ENCODE measurements at regions not wholly inside any gene's neighbourhood (a gene's known extent, or its start where the extent isn't known, plus 50 kb on each side); places are given as distances from the start of the nearest gene placed in this dataset.

DNA sequence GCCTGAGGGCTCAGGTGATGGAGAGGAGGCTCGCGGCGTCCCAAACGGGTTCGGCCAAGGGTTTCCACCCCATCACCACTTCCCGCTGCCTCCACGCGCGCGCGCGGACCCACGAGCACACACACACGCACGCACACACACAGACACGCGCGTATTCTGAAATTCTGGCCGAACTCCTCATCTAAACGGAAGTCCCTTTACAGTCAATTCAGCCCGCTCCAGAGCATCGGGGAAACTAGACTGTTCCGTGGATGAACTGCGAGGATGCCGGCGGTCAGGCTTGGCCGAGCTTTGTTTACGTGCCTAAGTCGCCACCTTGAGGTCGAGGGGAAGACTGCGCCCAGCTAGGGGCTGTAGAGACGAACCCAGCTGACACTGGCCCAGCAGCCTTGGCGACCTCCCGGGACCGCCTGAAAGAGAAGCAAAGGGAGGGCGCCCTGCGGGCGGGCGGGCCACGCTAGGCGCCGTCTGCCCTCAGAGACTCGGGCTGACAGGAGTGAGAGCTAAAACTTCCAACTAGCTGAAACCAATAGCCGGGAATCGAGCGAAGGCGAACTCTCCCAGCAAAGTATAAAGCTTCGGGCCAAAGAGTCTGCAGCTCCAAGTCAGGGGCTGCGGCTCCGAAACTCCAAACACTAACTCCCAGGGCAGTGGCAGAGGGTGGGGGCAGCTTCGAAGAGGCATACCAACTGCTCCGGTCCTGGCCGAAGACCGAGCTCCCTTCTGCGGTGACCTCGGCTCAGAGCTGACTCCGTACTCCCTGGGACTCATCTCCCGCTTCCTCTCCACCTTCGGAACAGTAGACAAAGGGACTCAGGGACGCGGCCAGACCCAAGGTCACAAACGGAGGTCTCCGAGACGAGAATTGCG, 124.7 kb upstream of the C11orf58 start:
- no peaks in the 10 kb centered on the region; a peak in 1 of 5 replicates for H3K9me3 Mint-ChIP-seq
- no peaks in the 10 kb centered on the region for H3K36me3 Mint-ChIP-seq (ENCODE audit: insufficient read depth in 1 of 3, low read depth in 3 of 3)
- no peak overlapping the region for H3K56ac ChIP-seq (ENCODE audit: insufficient read length, low read depth, low read length)
- peaks cover 29% of the 10 kb centered on the region for H3K27me3 Mint-ChIP-seq (ENCODE audit: low read depth)
- no peaks in the 10 kb centered on the region for H3K4me1 ChIP-seq (ENCODE audit: insufficient read depth, low read length)
- H2AK5ac ChIP-seq (ENCODE audit: insufficient read length, low read length): no peak overlapping the region
- TF ChIP-seq, protein P1, sequence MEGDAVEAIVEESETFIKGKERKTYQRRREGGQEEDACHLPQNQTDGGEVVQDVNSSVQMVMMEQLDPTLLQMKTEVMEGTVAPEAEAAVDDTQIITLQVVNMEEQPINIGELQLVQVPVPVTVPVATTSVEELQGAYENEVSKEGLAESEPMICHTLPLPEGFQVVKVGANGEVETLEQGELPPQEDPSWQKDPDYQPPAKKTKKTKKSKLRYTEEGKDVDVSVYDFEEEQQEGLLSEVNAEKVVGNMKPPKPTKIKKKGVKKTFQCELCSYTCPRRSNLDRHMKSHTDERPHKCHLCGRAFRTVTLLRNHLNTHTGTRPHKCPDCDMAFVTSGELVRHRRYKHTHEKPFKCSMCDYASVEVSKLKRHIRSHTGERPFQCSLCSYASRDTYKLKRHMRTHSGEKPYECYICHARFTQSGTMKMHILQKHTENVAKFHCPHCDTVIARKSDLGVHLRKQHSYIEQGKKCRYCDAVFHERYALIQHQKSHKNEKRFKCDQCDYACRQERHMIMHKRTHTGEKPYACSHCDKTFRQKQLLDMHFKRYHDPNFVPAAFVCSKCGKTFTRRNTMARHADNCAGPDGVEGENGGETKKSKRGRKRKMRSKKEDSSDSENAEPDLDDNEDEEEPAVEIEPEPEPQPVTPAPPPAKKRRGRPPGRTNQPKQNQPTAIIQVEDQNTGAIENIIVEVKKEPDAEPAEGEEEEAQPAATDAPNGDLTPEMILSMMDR (conservative IDR thresholded peaks at IDR 0.05): peak; percentile 92
- no peak overlapping the region; the same call in 1 of the 2 replicates for H2BK15ac ChIP-seq (ENCODE audit: low read depth, low read length)
- H3K27me3 ChIP-seq (ENCODE audit: insufficient read depth, low read length): peaks cover 56% of the 10 kb centered on the region
- no peak overlapping the region for H4K8ac ChIP-seq (replicated peaks; ENCODE audit: insufficient read length, low read depth, low read length)
- H3K4ac ChIP-seq (ENCODE audit: low read depth, low read length): no peak overlapping the region
- no peaks in the 10 kb centered on the region for H3K79me2 ChIP-seq (ENCODE audit: insufficient read depth, low read length)
- DNase-seq: peak; percentile 94
- WGBS (ENCODE audit: extremely low coverage, insufficient read length, low lambda C conversion rate): no CpG with 5 or more reads among the region's 65 CpGs
- H2BK20ac ChIP-seq (ENCODE audit: low read depth, low read length, poor library complexity, severe bottlenecking): no peak overlapping the region
- no peaks in the 10 kb centered on the region for H3K9me3 ChIP-seq (ENCODE audit: control insufficient read depth, low read depth, low read length)
- no peak overlapping the region for H4K91ac ChIP-seq (ENCODE audit: insufficient read length, low read depth, low read length)
- H3K27ac Mint-ChIP-seq: no peak overlapping the region
- H3K23me2 ChIP-seq (ENCODE audit: insufficient read length, low read depth, low read length, poor library complexity, severe bottlenecking): peaks cover 17% of the 10 kb centered on the region
- peak overlapping the region; percentile 18 for H3K9ac ChIP-seq (ENCODE audit: extremely low read depth, insufficient read length, low read length)
- H3K27ac ChIP-seq (ENCODE audit: insufficient read length, low read depth, low read length): no peak overlapping the region
- no peak overlapping the region; the same call in 1 of the 2 replicates for H3K14ac ChIP-seq (ENCODE audit: insufficient read depth, low read length)
- H2BK120ac ChIP-seq (ENCODE audit: low read depth, low read length, poor library complexity, severe bottlenecking): no peak overlapping the region
- H3K18ac ChIP-seq (ENCODE audit: insufficient read length, low read depth, low read length): no peak overlapping the region
- peak overlapping the region; percentile 63 to 84 for H3K4me3 Mint-ChIP-seq
- peaks cover 3% of the 10 kb centered on the region for H4K20me1 ChIP-seq (ENCODE audit: control insufficient read depth, insufficient read depth, insufficient read length)
- H3K79me1 ChIP-seq (ENCODE audit: insufficient read depth, low read depth, low read length, poor library complexity, severe bottlenecking): no peaks in the 10 kb centered on the region
- H3K23ac ChIP-seq (ENCODE audit: insufficient read length, low read depth, low read length): no peak overlapping the region
- no peak overlapping the region for H2BK5ac ChIP-seq (ENCODE audit: insufficient read length, low read length)
- H2AFZ ChIP-seq (ENCODE audit: low read length): no peak overlapping the region
- H2BK12ac ChIP-seq (ENCODE audit: insufficient read length, low read depth, low read length): no peak overlapping the region
- H3K4me1 Mint-ChIP-seq: peaks cover 21 to 37% of the 10 kb centered on the region in 2 experiments
- no peak overlapping the region for H3T11ph ChIP-seq (ENCODE audit: low read length)
- H3K4me2 ChIP-seq (ENCODE audit: insufficient read depth, insufficient read length, low read length): peak overlapping the region; percentile 96
- H4K5ac ChIP-seq (ENCODE audit: insufficient read length, low read depth, low read length): no peak overlapping the region

Measured in H9 (cell line).